GM18499 (cell line): ENCODE measurements at regions not wholly inside any gene's neighbourhood (a gene's known extent, or its start where the extent isn't known, plus 50 kb on each side); places are given as distances from the start of the nearest gene placed in this dataset.

Experiments
- ATAC-seq: cut with Tn5 transposase; IDR thresholded peaks from one replicate; pipeline ENCODE4 v1.9.1; 2021; ENCODE audit warnings: moderate number of reproducible peaks; ENCODE audit not compliant: insufficient read depth, unreplicated experiment

- ATAC-seq = no peak
Observed at GRCh38 chr2:7279421-7279949, 362.3 kb downstream of the RNF144A start.

GRCh38 chr2:7280790-7281189 lies 363.6 kb downstream of the RNF144A start:
- ATAC-seq = no peak

- no peak for ATAC-seq
Observed at GRCh38 chr2:7281231-7282201, 364.3 kb downstream of the RNF144A start.

- ATAC-seq = no peak
Observed at GRCh38 chr2:7286120-7286519, 368.9 kb downstream of the RNF144A start.

- ATAC-seq = no peak
Observed at GRCh38 chr2:7288484-7288883, 371.3 kb downstream of the RNF144A start.

- ATAC-seq = no peak
Observed at GRCh38 chr2:7289697-7290096, 372.5 kb downstream of the RNF144A start.

- ATAC-seq = no peak
Observed at GRCh38 chr2:7292154-7292691, 375.0 kb downstream of the RNF144A start.

- no peak for ATAC-seq
Observed at GRCh38 chr2:7309582-7309981, 392.4 kb downstream of the RNF144A start.

GRCh38 chr2:7324706-7325105 lies 407.5 kb downstream of the RNF144A start:
- no peak for ATAC-seq

- no peak for ATAC-seq
Observed at GRCh38 chr2:7325186-7325585, 408.0 kb downstream of the RNF144A start.

- no peak for ATAC-seq
Observed at GRCh38 chr2:7329465-7329864, 412.3 kb downstream of the RNF144A start.

- no peak for ATAC-seq
Observed at GRCh38 chr2:7333189-7333765, 416.1 kb downstream of the RNF144A start.

- ATAC-seq = no peak
Observed at GRCh38 chr2:7333960-7334493, 416.8 kb downstream of the RNF144A start.

- ATAC-seq = no peak
Observed at GRCh38 chr2:7338961-7339360, 421.7 kb downstream of the RNF144A start.

GRCh38 chr2:7346336-7346735 lies 429.1 kb downstream of the RNF144A start:
- ATAC-seq = no peak

GRCh38 chr2:7348761-7349160 lies 431.5 kb downstream of the RNF144A start:
- ATAC-seq = peak; percentile 49

- no peak for ATAC-seq
Observed at GRCh38 chr2:7352191-7352590, 435.0 kb downstream of the RNF144A start.

- no peak for ATAC-seq
Observed at GRCh38 chr2:7353571-7353970, 436.4 kb downstream of the RNF144A start.

- ATAC-seq = no peak
Observed at GRCh38 chr2:7355781-7356180, 438.6 kb downstream of the RNF144A start.

- ATAC-seq = no peak
Observed at GRCh38 chr2:7356909-7357584, 439.8 kb downstream of the RNF144A start.
